Panc1 (cell line): ENCODE measurements at regions not wholly inside any gene's neighbourhood (a gene's known extent, or its start where the extent isn't known, plus 50 kb on each side); places are given as distances from the start of the nearest gene placed in this dataset.

Source experiments
- POLR2AphosphoS5 ChIP-seq: IDR thresholded peaks from 2 replicates; pipeline ENCODE4 v1.6.1; 2012; ENCODE audit warnings: mild to moderate bottlenecking, low read depth, low read length, moderate library complexity
- SIN3A ChIP-seq: IDR thresholded peaks from 2 replicates; pipeline ENCODE4 v1.6.1; 2012; ENCODE audit warnings: low read depth, mild to moderate bottlenecking, low read length, moderate library complexity, borderline replicate concordance; ENCODE audit not compliant: insufficient read depth
- TCF7L2 ChIP-seq: IDR thresholded peaks from 2 replicates; pipeline ENCODE4 v1.6.1; 2011; ENCODE audit warnings: mild to moderate bottlenecking, low read depth, low read length, inconsistent platforms
- TF ChIP-seq, protein P1 (sequence below): fragments of 450-650 bp; IDR thresholded peaks from 2 replicates; pipeline ENCODE4 v1.5.1; 2017; ENCODE audit warnings: mild to moderate bottlenecking

- TF ChIP-seq, protein P1, sequence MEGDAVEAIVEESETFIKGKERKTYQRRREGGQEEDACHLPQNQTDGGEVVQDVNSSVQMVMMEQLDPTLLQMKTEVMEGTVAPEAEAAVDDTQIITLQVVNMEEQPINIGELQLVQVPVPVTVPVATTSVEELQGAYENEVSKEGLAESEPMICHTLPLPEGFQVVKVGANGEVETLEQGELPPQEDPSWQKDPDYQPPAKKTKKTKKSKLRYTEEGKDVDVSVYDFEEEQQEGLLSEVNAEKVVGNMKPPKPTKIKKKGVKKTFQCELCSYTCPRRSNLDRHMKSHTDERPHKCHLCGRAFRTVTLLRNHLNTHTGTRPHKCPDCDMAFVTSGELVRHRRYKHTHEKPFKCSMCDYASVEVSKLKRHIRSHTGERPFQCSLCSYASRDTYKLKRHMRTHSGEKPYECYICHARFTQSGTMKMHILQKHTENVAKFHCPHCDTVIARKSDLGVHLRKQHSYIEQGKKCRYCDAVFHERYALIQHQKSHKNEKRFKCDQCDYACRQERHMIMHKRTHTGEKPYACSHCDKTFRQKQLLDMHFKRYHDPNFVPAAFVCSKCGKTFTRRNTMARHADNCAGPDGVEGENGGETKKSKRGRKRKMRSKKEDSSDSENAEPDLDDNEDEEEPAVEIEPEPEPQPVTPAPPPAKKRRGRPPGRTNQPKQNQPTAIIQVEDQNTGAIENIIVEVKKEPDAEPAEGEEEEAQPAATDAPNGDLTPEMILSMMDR, result no peak
- TF ChIP-seq POLR2AphosphoS5, result no peak
- no peak for TF ChIP-seq SIN3A
- no peak for TF ChIP-seq TCF7L2
Observed at GRCh38 chr12:23356927-23357708, 592.4 kb downstream of the SOX5 start.
